H1 (cell line): ENCODE measurements at regions not wholly inside any gene's neighbourhood (a gene's known extent, or its start where the extent isn't known, plus 50 kb on each side); places are given as distances from the start of the nearest gene placed in this dataset.

Experiments used
- CTCF ChIA-PET: fragments of 300-600 bp; sonication (Branson Sonifier 250); formaldehyde crosslinking; loops from one replicate; lab custom pipeline; 2021; ENCODE audit not compliant: partially characterized antibody; lab: Charles Lee
- POLR2A ChIA-PET: fragments of 300-600 bp; sonication (Branson Sonifier 250); formaldehyde crosslinking; loops from one replicate; lab custom pipeline; 2021; ENCODE audit warnings: inconsistent platforms; ENCODE audit not compliant: partially characterized antibody; lab: Charles Lee
- DNase-seq, 2 experiments: peaks; one replicate each; pipeline versions ENCODE4 v3.0.0 to v3.0.0-alpha.2; 2010 to 2022; ENCODE audit warnings: low spot score in 2 of 2, low read depth in 1 of 2, mixed read lengths in 1 of 2
- FAIRE-seq: peaks from 2 replicates; lab custom pipeline; 2011; peaks lifted over from hg19 to GRCh38; lab: Jason Lieb, UNC
- H2AFZ ChIP-seq: 2 replicates; pipeline ENCODE4 v1.8.1; 2012; ENCODE audit warnings: low read length, inconsistent platforms
- H2AK5ac ChIP-seq: 2 replicates; pipeline ENCODE4 v1.6.1; 2013; ENCODE audit warnings: low read depth, low read length
- H2BK120ac ChIP-seq: replicated peaks from 2 replicates; pipeline ENCODE3; 2013; ENCODE audit warnings: low read depth, low read length, inconsistent platforms
- H2BK12ac ChIP-seq: 2 replicates; pipeline ENCODE4 v1.6.1; 2013; ENCODE audit warnings: low read depth, low read length
- H2BK15ac ChIP-seq: 2 replicates; pipeline ENCODE4 v1.6.1; 2013; ENCODE audit warnings: low read length
- H2BK20ac ChIP-seq: 2 replicates; pipeline ENCODE4 v1.6.1; 2013; ENCODE audit warnings: low read length
- H2BK5ac ChIP-seq: 2 replicates; pipeline ENCODE4 v1.6.1; 2013; ENCODE audit warnings: low read depth, low read length
- H3K14ac ChIP-seq: 2 replicates; pipeline ENCODE4 v1.6.1; 2013; ENCODE audit warnings: inconsistent platforms; ENCODE audit not compliant: insufficient read length
- H3K18ac ChIP-seq: 2 replicates; pipeline ENCODE4 v1.6.1; 2013; ENCODE audit warnings: low read length; ENCODE audit errors: extremely low read depth
- H3K23ac ChIP-seq: 2 replicates; pipeline ENCODE4 v1.6.1; 2013; ENCODE audit warnings: inconsistent platforms; ENCODE audit not compliant: insufficient read length
- H3K23me2 ChIP-seq: 2 replicates; pipeline ENCODE4 v1.6.1; 2013; ENCODE audit warnings: low read depth, low read length
- H3K27ac ChIP-seq: 2 replicates; pipeline ENCODE4 v1.6.1; 2011; ENCODE audit warnings: low read depth, low read length, inconsistent platforms
- H3K27me3 ChIP-seq, 4 experiments: replicated peaks in 1 of 4; 1 replicate in 1 of 4; 2 replicates in 3 of 4; pipeline versions ENCODE4 v1.6.1 to v1.8.1; 2011 to 2013; ENCODE audit warnings: low read length in 3 of 4, mild to moderate bottlenecking in 3 of 4, inconsistent platforms in 2 of 4, mixed read lengths in 2 of 4, moderate library complexity in 1 of 4; ENCODE audit not compliant: control insufficient read depth in 3 of 4, insufficient read depth in 3 of 4; ENCODE audit errors: extremely low read depth in 1 of 4
- H3K36me3 ChIP-seq, 4 experiments: 2 replicates each; pipeline versions ENCODE4 v1.6.1 to v1.8.1; 2011 to 2013; ENCODE audit warnings: mild to moderate bottlenecking in 4 of 4, low read length in 3 of 4, moderate library complexity in 2 of 4, control low read depth in 1 of 4, inconsistent platforms in 1 of 4; ENCODE audit not compliant: insufficient read depth in 4 of 4, control insufficient read depth in 2 of 4
- H3K4ac ChIP-seq: replicated peaks from 2 replicates; pipeline ENCODE3; 2013; ENCODE audit warnings: low read length, low read depth, mixed read lengths, inconsistent platforms; ENCODE audit not compliant: insufficient read length
- H3K4me1 ChIP-seq, 4 experiments: replicated peaks in 1 of 4; 1 replicate in 1 of 4; 2 replicates in 3 of 4; pipeline versions ENCODE4 v1.6.1 to v1.8.1; 2011 to 2013; ENCODE audit warnings: low read length in 3 of 4, inconsistent platforms in 2 of 4, mixed read lengths in 1 of 4; ENCODE audit not compliant: insufficient read depth in 4 of 4, control insufficient read depth in 3 of 4
- H3K4me2 ChIP-seq, 2 experiments: 2 replicates each; pipeline versions ENCODE4 v1.6.1 to v1.8.1; 2011 to 2013; ENCODE audit warnings: low read depth in 2 of 2, low read length in 2 of 2, control low read depth in 1 of 2, inconsistent platforms in 1 of 2, mild to moderate bottlenecking in 1 of 2; ENCODE audit not compliant: insufficient read depth in 1 of 2
- H3K4me3 ChIP-seq, 4 experiments: fragments of 200-600, 300-600 bp in 1 of 4; sonication (generic), shearing (Covaris generic), sonication (Bioruptor Twin) in 1 of 4; 2 replicates each; pipeline versions ENCODE4 v1.5.1 to v1.8.1; 2011 to 2016; ENCODE audit warnings: low read length in 4 of 4, low read depth in 3 of 4, control low read depth in 2 of 4, inconsistent platforms in 2 of 4, mild to moderate bottlenecking in 2 of 4, mixed read lengths in 1 of 4, moderate library complexity in 1 of 4; ENCODE audit not compliant: insufficient read depth in 2 of 4; ENCODE audit errors: extremely low read depth in 1 of 4
- H3K56ac ChIP-seq: replicated peaks from 2 replicates; pipeline ENCODE3; 2013; ENCODE audit warnings: low read depth, mild to moderate bottlenecking, mixed read lengths, low read length, inconsistent platforms; ENCODE audit not compliant: insufficient read length
- H3K79me1 ChIP-seq: 2 replicates; pipeline ENCODE4 v1.6.1; 2013; ENCODE audit warnings: low read depth, low read length, control low read depth
- H3K79me2 ChIP-seq, 2 experiments: 2 replicates each; pipeline versions ENCODE4 v1.6.1 to v1.8.1; 2012 to 2013; ENCODE audit warnings: low read length in 2 of 2, mild to moderate bottlenecking in 2 of 2, inconsistent platforms in 1 of 2; ENCODE audit not compliant: insufficient read depth in 2 of 2, control insufficient read depth in 1 of 2
- H3K9ac ChIP-seq, 4 experiments: replicated peaks in 1 of 4; 1 replicate in 1 of 4; 2 replicates in 3 of 4; pipeline versions ENCODE4 v1.6.1 to v1.8.1; 2011 to 2013; ENCODE audit warnings: low read depth in 3 of 4, low read length in 3 of 4, control low read depth in 2 of 4, mild to moderate bottlenecking in 2 of 4, moderate library complexity in 2 of 4, inconsistent platforms in 1 of 4; ENCODE audit errors: extremely low read depth in 1 of 4
- H3K9me3 ChIP-seq, 2 experiments: 2 replicates each; pipeline versions ENCODE4 v1.6.1 to v1.8.1; 2012 to 2013; ENCODE audit warnings: mild to moderate bottlenecking in 2 of 2, moderate library complexity in 2 of 2, control low read depth in 1 of 2, inconsistent platforms in 1 of 2, low read depth in 1 of 2, low read length in 1 of 2, mixed read lengths in 1 of 2; ENCODE audit not compliant: insufficient read depth in 2 of 2
- H4K20me1 ChIP-seq, 2 experiments: replicated peaks in 1 of 2; 2 replicates each; pipeline versions ENCODE3 to v1.8.1; 2011 to 2013; ENCODE audit warnings: inconsistent platforms in 2 of 2, low read length in 2 of 2, mild to moderate bottlenecking in 1 of 2; ENCODE audit not compliant: insufficient read depth in 2 of 2, control insufficient read depth in 1 of 2
- H4K5ac ChIP-seq: 2 replicates; pipeline ENCODE4 v1.6.1; 2013; ENCODE audit warnings: low read length, low read depth, mixed read lengths, inconsistent platforms; ENCODE audit not compliant: insufficient read length
- H4K8ac ChIP-seq: 2 replicates; pipeline ENCODE4 v1.8.0; 2013; ENCODE audit warnings: mild to moderate bottlenecking, moderate library complexity, low read length, inconsistent platforms; ENCODE audit not compliant: insufficient read depth; ENCODE audit errors: extremely low read depth
- H4K91ac ChIP-seq: replicated peaks from 2 replicates; pipeline ENCODE3; 2013; ENCODE audit warnings: low read length, mixed read lengths, inconsistent platforms; ENCODE audit not compliant: insufficient read length
- JUND ChIP-seq: IDR thresholded peaks from 2 replicates; pipeline ENCODE4 v1.6.1; 2011; ENCODE audit warnings: mild to moderate bottlenecking, improper control_type of control experiment, low read length
- YY1 ChIP-seq: IDR thresholded peaks from 2 replicates; pipeline ENCODE4 v1.6.1; 2011; ENCODE audit warnings: low read depth, mild to moderate bottlenecking, low read length
- WGBS, 2 experiments: shearing (Covaris generic) in 1 of 2; methylation state at CpG; one replicate each; pipeline versions ENCODE4 v1.1.6 to v1.1.7; 2013 to 2015; ENCODE audit warnings: low lambda C conversion rate in 2 of 2, mixed read lengths in 2 of 2, inconsistent platforms in 1 of 2, low coverage in 1 of 2, missing lambda C conversion rate in 1 of 2; ENCODE audit not compliant: insufficient replicate concordance in 2 of 2, insufficient coverage in 1 of 2, insufficient read length in 1 of 2; ENCODE audit errors: extremely low coverage in 1 of 2, missing lambda C conversion rate in 1 of 2; 5-methylcytosine and 5-hydroxymethylcytosine counted together
- TF ChIP-seq, protein P1 (sequence below), 3 experiments: IDR thresholded peaks; 1 replicate in 2 of 3; 2 replicates in 1 of 3; pipeline versions ENCODE4 v1.5.1 to v1.6.1; 2011; ENCODE audit warnings: low read length in 3 of 3, mild to moderate bottlenecking in 3 of 3, inconsistent platforms in 2 of 3, low read depth in 1 of 3, moderate library complexity in 1 of 3; ENCODE audit not compliant: insufficient read depth in 1 of 3; ENCODE audit errors: control extremely low read depth in 1 of 3
- TF ChIP-seq, protein P2 (sequence below): IDR thresholded peaks from 2 replicates; pipeline ENCODE4 v1.6.1; 2012; ENCODE audit warnings: inconsistent platforms

DNA sequence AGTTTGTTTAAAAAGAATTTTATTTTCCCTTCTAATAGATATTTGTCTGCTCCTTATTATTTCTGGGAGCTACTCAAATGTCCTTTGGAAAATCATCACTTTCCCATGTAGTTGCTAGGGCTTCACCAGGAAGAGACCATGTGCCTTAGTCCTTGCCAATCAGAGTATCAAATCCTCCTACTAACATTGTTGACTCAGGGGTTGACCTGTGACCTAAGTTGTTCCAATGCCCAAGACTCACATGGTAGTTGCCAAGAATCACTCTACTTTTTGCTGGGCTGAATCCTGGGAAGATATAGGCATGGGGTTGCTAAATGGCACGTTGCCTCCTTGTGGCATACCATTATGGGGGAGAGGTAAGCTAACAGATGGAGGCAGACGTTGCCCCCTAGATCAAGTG lies 58.2 kb upstream of the FOXD3 start:
- ChIA-PET POLR2A (no interaction called here), CTCF (interaction anchor here (1.0 to 1.9 kb wide), 2 partner anchors 64 to 74 kb away, joined by 3 to 4 read pairs; no protein-coding TSS in a partner anchor)
- Histone ChIP-seq H3K79me2 (no peaks in the 10 kb centered on the region), H4K91ac (no peak overlapping the region), H3K14ac (no peak overlapping the region), H3K4me2 (no peak overlapping the region), H2AK5ac (no peak overlapping the region), H3K27me3 (no peaks in the 10 kb centered on the region; a peak in 1 of 7 replicates), H3K23me2 (no peaks in the 10 kb centered on the region), H2AFZ (no peak overlapping the region), H2BK120ac (no peak overlapping the region), H4K5ac (no peak overlapping the region), H3K4me3 (no peak overlapping the region), H3K9me3 (no peaks in the 10 kb centered on the region), H3K18ac (no peak overlapping the region), H4K8ac (no peak overlapping the region), H2BK15ac (no peak overlapping the region), H3K27ac (no peak overlapping the region), H4K20me1 (no peaks in the 10 kb centered on the region), H3K36me3 (no peaks in the 10 kb centered on the region), H3K4ac (no peak overlapping the region), H2BK20ac (no peak overlapping the region), H3K56ac (no peak overlapping the region), H2BK12ac (no peak overlapping the region), H3K9ac (no peak overlapping the region), H3K23ac (no peak overlapping the region), H3K4me1 (no peaks in the 10 kb centered on the region), H2BK5ac (no peak overlapping the region), H3K79me1 (no peaks in the 10 kb centered on the region)
- WGBS, 2 experiments = 70% methylated on average over 2 of the region's 2 CpGs; no CpG with 5 or more reads in 1 of the 2 experiments
- FAIRE-seq = no peak
- no peak for DNase-seq
- peak; percentile 64; the same call in 1 of the 2 replicates for TF ChIP-seq YY1
- TF ChIP-seq, protein P1, sequence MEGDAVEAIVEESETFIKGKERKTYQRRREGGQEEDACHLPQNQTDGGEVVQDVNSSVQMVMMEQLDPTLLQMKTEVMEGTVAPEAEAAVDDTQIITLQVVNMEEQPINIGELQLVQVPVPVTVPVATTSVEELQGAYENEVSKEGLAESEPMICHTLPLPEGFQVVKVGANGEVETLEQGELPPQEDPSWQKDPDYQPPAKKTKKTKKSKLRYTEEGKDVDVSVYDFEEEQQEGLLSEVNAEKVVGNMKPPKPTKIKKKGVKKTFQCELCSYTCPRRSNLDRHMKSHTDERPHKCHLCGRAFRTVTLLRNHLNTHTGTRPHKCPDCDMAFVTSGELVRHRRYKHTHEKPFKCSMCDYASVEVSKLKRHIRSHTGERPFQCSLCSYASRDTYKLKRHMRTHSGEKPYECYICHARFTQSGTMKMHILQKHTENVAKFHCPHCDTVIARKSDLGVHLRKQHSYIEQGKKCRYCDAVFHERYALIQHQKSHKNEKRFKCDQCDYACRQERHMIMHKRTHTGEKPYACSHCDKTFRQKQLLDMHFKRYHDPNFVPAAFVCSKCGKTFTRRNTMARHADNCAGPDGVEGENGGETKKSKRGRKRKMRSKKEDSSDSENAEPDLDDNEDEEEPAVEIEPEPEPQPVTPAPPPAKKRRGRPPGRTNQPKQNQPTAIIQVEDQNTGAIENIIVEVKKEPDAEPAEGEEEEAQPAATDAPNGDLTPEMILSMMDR (IDR thresholded peaks at IDR 0.05; ENCODE audit: control extremely low read depth in 1 of 3, insufficient read depth in 1 of 3, low read depth in 1 of 3, low read length in 3 of 3) = peak in 2 of 3 experiments; percentile 4 to 14; a peak in 2 of 4 replicates
- TF ChIP-seq, protein P2, sequence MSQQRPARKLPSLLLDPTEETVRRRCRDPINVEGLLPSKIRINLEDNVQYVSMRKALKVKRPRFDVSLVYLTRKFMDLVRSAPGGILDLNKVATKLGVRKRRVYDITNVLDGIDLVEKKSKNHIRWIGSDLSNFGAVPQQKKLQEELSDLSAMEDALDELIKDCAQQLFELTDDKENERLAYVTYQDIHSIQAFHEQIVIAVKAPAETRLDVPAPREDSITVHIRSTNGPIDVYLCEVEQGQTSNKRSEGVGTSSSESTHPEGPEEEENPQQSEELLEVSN = no peak
- no peak for TF ChIP-seq JUND
